ENCODE measurements at regions not wholly inside any gene's neighbourhood (a gene's known extent, or its start where the extent isn't known, plus 50 kb on each side); places are given as distances from the start of the nearest gene placed in this dataset.

DNA sequence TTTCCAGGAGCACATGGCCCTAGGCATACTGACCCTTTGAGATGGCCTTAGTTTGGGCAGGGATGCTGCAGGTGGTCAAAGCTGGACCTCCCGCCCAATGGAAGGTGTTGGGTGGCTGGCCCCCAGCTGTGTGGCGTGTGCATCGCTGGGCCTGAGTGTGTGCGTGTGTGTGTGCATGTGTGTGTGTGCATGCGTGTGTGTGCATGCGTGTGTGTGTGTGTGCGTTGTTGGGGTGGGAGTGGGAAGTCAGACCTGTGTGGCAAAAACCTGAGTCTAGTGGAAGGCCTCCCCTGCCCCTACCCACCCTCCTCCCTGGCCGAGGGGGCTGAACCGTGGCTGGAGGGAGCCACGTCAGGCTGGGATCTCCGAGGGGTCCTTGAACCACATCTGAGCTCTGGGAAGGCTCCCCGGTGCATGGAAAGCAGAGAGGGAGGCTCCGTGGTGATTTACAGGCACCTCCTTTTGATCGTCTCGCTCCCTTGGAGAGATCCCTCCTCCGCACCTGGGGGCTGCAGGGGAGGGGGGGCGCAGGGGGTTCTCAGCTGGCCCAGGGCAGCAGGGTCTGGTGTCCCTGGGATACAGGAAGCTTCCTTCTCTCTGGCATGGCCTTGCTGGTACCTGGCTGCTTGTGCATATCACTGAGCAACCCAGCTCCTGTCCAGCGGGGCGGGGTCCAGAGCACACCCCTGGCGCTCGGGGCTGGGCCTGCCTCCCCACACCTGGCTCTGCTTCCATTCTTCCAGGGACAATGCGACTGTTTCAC, 124.7 kb upstream of the WNT4 start:
- H3K4me3 ChIP-seq (replicated peaks in 1 of 2; ENCODE audit: low read depth in 2 of 2, low read length in 2 of 2), result no peak overlapping the region
- DNase-seq (ENCODE audit: low read depth in 2 of 2), result no peak
- TF ChIP-seq, protein P1, sequence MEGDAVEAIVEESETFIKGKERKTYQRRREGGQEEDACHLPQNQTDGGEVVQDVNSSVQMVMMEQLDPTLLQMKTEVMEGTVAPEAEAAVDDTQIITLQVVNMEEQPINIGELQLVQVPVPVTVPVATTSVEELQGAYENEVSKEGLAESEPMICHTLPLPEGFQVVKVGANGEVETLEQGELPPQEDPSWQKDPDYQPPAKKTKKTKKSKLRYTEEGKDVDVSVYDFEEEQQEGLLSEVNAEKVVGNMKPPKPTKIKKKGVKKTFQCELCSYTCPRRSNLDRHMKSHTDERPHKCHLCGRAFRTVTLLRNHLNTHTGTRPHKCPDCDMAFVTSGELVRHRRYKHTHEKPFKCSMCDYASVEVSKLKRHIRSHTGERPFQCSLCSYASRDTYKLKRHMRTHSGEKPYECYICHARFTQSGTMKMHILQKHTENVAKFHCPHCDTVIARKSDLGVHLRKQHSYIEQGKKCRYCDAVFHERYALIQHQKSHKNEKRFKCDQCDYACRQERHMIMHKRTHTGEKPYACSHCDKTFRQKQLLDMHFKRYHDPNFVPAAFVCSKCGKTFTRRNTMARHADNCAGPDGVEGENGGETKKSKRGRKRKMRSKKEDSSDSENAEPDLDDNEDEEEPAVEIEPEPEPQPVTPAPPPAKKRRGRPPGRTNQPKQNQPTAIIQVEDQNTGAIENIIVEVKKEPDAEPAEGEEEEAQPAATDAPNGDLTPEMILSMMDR (IDR thresholded peaks at IDR 0.05; ENCODE audit: low read depth, low read length), result no peak

DNA sequence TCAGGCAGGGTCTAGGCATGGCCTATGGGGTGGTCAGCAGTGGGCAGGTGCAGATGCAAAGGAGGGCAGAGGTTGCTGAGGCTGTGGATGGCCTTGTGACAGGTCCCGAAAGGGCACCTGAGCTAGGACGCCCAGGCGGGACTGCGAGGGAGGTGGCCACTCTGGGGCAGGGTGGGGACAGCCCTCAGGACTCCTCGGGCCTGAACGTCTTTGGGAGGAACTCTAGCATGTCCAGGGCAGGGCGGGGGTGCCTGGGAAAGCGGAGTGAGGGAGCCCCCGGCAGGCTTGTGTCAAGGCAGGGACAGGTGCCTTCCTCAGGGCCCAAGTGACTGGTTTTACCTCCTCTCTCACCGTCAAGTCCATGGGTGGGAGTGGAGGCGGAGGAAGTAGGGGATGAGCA, 125.4 kb upstream of the WNT4 start:
- DNase-seq (ENCODE audit: low read depth in 2 of 2), result no peak
- H3K4me3 ChIP-seq (replicated peaks in 1 of 2; ENCODE audit: low read depth in 2 of 2, low read length in 2 of 2), result no peak overlapping the region
- TF ChIP-seq, protein P1 (IDR thresholded peaks at IDR 0.05; ENCODE audit: low read depth, low read length), result no peak

DNA sequence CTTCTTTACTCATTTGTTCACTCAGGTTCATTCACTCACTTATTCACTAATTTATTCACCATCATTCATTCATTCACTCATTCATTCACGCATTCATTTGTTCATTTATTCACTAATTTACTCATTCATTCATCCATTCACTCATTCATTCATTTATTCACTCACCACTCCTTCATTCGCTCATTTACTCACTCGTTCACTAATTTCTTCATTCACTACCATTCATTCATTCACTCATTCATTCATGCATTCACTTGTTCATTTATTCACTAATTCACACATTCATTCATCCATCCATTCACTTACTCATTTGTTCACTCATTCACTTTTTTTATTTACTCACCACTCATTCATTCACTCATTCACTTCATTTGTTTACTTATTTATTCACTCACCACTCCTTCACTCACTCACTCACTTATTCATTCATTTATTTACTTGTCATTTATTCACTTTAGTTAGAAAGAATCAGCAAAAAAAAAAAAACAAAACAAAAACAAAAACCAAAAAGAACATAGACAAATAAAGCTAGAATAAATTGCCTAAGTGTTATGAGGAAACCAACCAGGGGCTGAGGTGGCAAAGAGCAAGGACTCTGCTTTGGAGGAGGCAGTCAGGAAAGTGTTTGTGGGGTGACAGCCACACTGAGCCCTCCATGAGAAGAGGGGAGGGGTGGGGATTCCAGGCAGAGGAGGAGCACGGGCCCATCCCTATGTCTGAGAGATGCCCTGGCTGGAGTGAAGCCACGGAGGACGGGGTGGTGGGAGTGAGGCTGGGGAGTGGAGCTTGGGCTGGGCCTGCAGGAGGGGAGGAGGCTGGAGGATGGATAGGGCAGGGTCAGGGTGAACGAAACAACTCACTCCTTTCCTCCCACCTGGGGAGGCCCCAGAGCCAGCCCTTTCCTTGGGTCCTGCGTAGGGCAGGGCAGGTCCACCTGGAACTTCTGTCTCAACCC, 129.2 kb upstream of the WNT4 start:
- TF ChIP-seq, protein P1 (IDR thresholded peaks at IDR 0.05; ENCODE audit: low read depth, low read length), result no peak
- no peak overlapping the region for H3K4me3 ChIP-seq (replicated peaks in 1 of 2; ENCODE audit: low read depth in 2 of 2, low read length in 2 of 2)
- no peak for DNase-seq (ENCODE audit: low read depth in 2 of 2)

DNA sequence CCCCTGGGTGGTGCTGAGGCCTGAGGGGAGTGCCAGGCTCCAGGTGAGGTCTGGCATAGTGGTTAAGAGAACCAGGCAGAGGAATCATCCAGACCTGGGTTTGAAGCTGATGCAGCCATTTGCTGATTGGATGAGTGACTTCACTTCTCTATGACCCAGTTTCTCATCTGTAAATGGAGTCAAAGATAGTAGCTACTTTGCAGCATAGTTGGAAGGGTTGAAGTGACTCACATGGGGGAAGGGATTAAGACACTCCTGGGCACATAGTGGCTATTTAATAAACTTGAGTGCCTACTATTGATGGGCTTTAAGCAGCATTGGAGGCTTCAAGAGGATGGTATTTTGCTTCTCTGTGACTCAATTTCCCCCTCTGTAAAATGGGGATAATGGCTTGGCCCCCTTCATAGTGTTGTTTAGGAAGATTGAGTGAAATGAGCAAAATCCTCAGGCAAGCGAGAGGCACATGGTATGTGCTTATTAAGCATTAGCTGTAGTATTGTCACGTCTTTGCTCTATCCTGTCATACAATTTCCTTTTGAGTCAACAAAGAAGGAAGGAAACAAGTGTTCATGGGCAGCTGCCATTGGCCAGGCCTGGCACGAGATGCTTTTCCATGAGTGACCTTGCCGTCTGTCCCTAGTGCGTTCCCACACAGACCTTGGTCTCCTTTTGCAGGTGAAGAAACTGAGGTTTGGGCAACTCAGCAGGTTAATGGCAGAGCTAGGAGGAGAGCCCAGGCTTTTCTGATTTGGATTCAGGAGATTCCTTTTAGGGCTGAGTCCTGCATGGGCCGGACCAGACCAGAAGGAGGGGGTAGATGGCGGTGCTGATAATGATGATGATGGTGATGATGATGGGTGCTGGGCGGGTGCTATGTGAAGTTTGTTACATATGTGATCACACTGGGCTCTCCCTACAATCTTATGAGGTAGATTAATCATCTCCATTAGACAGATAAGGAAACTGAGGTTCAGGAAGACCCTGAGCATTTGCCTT, 131.1 kb upstream of the WNT4 start:
- no peak overlapping the region for H3K4me3 ChIP-seq (replicated peaks in 1 of 2; ENCODE audit: low read depth in 2 of 2, low read length in 2 of 2)
- DNase-seq (ENCODE audit: low read depth in 2 of 2), result no peak
- TF ChIP-seq, protein P1 (IDR thresholded peaks at IDR 0.05; ENCODE audit: low read depth, low read length), result no peak

DNA sequence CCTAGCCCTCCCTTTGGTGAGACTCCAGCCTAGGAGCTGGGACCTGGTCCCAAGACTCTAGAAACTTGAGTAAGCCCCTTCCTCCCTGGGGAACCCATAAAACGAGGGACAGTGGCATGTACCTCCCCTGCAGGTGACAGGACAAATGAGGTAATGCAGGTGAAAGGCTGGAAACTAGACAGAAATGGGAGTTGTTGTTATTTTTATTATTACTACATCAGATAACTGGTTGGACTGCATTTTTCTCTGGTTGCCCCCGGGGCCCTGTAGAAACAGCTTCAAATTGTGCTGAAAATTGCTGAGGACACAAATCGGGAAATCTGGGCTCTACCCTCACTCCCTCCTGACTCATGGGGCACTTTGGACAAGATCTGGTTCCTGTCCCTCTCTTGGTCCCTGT, 132.3 kb upstream of the WNT4 start:
- TF ChIP-seq, protein P1 (IDR thresholded peaks at IDR 0.05; ENCODE audit: low read depth, low read length), result no peak
- H3K4me3 ChIP-seq (replicated peaks in 1 of 2; ENCODE audit: low read depth in 2 of 2, low read length in 2 of 2), result no peak overlapping the region
- no peak for DNase-seq (ENCODE audit: low read depth in 2 of 2)

Measured in cardiac fibroblast (primary cell).